Stromal cell of bone marrow (primary cell): ENCODE measurements at regions not wholly inside any gene's neighbourhood (a gene's known extent, or its start where the extent isn't known, plus 50 kb on each side); places are given as distances from the start of the nearest gene placed in this dataset.

Experiments
- DNase-seq: peaks from one replicate; pipeline ENCODE4 v3.0.0-alpha.2; 2012; ENCODE audit warnings: low read depth

DNA sequence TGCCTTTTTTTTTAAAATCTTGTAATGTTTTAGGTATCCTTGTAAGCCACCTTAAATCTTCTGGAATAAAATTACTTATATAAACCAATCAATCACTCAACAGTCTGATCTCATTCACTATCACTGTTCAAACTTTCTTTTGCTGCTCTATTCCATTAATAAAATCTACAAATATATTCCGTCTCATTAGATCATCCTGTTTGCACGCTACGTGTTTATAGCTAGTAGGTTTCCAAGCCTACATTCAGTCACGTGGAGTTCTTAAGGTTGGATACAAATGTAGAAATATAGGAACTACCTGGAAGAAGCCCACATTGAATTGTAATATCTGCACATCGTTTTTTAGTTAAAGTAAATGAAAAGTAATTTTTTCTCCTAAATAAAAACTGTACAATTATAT is 274.8 kb upstream of the CNTN4 start:
- DNase-seq, result no peak

DNA sequence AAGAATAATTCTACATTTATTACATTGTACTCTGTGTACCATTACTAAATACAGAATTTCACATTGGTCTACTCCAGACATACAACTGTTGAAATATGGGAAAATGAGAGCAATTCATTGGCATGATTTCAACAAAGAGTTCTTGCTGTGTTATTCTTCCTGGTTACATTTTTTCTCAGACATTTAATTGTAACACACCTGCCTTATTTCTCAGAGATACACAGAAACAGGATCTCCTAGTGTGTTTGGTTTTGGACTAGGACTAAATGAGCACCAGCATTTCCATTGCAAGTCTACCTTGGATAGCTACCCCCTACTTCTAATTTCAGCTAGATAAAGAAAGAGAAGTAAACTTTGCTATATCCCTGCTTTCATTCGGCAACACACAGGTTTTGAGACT is 274.3 kb upstream of the CNTN4 start:
- DNase-seq, result no peak

DNA sequence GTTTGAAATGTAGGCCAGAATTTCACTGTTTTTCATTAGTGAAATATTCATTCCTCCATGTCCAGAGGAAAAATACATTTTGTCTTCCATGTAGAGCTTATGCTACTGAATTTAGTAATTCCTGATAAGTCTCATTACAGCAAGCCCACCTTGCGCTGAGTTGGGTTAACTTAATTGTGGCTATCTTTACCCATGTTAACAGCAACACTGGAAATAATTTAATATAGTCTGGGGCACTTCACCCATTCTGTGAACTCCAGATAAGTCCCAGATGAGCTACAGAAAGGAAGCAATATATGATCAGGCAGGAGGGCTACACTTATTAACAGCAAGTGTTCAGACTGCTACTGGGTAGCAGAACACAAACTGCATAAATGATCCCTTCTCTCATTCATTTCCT is 270.1 kb upstream of the CNTN4 start:
- DNase-seq, result no peak

DNA sequence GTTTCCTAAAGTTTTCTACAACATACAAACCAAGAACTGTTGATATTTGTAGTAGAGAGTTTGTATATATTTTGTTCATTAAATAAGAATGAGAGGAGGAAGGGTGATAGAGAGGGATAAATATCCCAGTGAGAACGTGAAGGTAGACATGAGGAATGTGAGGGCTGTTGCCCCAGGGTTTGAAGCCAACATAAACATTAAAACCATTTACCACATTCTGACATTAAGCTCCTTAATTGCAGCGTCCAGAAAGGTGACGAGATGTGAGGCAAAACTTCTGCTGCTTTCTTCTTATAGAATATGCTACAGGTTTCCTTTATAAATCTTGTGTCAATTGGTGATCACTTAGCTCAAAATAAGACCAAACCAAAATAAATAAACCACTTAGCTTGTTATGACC is 267.8 kb upstream of the CNTN4 start:
- DNase-seq, result no peak

DNA sequence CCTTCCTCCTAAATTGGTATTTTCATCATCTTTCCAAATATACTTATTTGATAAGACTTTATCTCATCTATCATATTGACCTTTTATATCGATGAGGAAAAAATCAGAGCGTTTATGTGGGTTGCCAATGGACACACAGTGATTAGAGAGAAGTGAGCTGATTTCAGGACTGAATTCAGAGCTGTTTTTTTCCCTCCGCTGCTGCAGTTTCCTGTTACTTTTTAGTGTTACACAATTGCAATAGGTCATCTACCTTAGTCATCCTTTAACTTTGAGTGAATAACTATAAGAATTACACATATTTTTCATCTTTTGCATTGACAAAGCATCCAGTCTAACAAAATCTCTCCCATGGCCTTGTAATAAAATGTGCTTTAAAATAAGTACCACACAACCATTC is 266.3 kb upstream of the CNTN4 start:
- no peak for DNase-seq

DNA sequence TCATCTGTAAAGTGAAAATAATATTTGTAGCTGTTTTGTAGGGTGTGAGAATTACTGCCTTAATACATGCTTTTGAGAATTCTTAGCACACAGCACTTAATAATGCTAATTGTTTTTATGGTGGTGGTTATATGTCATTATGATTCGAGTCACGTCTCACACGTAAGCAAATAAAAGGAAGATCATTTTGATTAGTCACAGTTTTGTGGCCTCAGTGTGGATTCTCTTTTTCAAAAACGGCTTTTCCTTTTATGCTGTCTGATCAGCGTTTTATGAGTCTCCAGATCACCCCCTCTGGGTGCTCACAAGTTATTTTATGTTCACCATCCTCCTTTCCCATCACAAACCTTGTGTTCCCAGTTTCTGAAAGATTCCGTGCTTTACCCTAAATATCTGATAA is 255.6 kb upstream of the CNTN4 start:
- no peak for DNase-seq

DNA sequence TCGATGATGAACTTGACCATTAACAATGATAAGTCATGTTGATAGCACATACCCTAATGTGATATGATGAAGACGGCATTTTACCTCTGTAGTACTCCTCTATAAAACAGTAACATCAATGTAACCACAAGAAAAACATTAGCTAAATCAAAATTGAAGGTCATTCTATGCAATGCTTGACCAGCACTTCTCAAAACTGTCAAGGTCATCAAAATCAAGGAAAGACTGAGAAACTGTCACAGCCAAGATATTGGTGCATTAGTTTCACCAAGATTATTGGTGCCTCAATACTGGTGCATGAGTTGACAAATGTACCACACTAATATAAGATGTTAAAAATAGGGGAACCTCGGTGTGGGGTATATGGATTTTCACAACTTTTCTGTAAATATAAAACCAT is 251.1 kb upstream of the CNTN4 start:
- DNase-seq, result no peak

DNA sequence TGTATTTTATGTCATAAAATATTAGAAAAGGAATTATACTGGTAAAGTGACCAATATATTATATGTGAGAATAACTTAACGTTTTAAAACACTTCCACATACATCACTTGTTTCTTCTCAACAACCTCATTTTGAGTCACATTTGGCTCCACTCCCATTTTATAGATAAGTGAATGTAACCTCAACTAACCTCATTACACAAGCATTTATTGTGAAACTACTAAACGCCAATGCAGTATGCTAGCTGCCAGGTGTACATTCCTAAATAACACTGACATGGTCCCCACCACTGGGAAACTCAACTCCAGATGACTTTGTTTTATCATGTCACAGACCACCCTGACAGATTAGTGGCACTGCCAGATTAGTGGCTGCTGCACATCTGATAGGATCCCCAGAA is 249.7 kb upstream of the CNTN4 start:
- DNase-seq, result no peak

DNA sequence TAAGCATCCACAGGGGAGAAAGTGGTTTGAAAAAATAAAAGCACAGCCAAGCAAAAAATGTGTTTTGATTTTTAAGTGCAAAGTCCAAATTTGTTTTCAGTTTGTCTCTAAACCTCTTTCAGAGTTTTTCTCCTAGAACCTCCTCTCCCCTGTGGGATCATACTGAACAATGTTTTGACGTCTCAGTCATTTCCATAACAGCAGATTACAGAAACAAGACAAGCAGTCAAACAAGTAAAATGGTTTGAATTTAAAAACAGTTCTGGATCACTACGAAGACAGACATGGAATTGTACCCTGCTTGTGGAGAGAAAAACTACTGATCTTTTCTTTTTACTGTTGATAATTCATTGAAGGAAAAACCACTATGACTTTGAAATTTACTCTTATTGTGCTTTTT is 245.7 kb upstream of the CNTN4 start:
- no peak for DNase-seq

DNA sequence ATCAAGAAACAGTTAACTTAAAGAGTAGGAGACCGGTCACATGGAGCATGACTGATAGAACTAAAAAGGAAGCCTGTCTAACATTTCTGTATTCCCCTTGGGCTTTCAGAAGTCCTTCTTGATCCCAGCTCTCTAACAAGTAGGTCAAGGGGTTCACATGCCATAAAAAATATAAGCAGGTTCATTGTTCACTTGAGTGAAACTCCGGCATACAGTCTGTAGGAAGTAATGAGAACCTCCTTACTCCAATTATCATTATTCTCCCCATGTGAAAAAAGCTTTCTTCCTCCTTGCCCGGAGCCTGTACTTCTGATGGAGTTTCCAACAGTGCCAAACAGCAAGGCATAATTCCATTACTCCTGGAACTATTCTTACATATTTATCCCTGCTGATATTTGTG is 242.8 kb upstream of the CNTN4 start:
- DNase-seq, result no peak

DNA sequence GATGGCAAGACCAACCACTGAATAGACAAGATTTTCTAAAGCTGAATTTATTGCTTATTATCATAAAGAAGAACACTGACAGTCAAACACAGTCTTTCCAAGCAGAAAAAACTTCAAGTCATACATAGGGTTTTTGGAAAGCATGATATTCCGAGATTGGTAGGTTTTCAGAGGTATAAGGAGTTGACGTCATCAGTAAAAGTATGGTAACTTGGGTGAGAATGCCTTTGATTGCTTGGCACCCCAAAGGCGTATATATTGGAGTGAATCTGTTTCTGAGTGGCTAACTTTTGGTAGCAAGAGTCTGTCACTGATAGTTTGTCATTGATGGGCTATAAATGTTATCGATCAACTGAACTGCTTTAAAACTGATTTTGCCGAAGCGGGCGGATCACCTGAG is 227.9 kb upstream of the CNTN4 start:
- no peak for DNase-seq

DNA sequence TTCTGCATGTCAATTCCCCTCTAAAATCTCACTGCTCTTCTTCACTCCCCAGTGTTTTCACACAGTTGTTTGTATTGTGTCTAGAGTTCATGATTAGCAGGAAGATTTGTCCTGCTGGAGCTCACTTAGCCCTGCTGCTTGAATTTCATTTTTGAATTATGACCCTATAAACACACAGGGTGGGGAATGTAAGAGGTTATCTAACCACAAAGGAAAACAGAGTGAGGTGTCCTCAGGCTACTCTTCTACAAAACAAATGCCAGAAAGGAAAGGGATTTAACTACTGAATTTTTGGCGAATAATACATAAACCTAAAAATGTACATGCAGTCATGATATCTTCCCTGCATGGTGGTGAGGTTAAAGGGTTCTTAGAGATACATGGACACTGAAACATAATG is 215.1 kb upstream of the CNTN4 start:
- no peak for DNase-seq

DNA sequence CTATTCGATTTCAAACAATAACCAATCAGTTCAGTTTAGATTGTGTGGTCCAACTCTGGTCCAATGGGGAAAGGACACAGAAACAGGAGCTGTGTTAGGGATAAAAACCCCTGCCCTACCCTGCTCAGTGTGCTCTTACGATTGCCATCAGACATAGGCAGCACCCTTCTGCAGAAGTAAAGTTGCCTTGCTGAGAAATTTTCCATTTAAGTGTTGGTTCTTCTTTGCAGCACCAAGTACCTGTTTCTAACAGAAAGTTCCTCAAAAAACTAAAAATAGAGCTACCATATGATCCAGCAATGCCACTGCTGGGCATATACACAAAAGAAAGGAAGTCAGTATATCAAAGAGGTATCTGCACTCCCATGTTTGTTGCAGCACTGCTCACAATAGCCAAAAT is 206.2 kb upstream of the CNTN4 start:
- no peak for DNase-seq

DNA sequence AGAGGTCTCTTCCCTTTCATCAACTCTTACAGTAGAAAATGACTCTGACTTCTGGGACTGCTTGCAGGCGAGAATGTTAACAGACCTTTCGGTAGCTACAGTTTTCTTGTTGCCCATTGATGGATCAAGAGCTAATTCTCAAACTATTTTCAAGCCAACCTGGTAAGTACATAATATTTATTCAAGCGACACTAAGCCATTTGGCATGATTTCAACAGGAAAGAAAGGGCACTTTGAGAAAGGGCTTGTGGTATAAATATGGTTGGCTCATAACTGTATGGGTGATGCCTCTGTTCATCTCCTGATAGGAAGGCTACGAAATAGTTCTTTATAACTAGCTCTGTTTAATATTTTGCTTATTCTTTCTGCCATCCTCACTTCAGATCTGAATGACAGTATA is 196.2 kb upstream of the CNTN4 start:
- no peak for DNase-seq

DNA sequence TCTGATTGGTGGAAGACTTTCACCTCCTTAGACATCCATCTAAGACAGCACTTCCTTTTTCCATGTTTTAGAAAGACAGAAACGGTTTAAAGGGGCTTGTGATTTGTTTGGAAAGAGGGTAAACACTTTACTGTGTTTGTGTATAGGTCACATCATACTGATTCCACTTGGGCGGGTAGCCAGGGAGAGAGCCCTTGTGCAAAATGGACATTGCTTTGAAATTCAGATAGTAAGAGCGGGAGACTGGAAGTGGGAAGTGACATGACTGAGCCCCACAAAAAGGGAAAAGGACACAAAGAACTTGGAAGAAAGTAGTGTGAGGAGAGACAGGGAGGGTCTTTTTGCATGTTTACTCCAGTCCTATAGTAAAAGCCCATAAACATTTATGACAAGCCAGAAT is 195.6 kb upstream of the CNTN4 start:
- DNase-seq, result no peak

DNA sequence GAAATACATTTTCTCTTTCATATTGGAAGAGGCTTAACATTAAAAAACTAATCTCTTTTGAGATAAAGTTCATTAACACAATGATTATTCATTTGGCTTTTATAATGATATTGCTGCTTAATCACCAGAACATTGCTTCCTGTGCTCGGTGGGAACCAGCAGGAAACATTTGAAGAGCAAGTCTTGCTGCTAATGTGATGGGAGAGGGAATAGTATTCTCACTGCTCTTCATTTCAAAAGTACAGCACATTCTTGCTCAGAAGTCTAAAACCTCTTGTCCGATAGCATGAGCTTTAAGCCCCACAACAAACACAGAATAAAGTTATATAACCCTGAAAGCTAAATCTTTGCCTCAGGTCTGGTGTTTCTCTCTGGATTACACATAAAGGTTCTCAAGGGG is 190.8 kb upstream of the CNTN4 start:
- no peak for DNase-seq

DNA sequence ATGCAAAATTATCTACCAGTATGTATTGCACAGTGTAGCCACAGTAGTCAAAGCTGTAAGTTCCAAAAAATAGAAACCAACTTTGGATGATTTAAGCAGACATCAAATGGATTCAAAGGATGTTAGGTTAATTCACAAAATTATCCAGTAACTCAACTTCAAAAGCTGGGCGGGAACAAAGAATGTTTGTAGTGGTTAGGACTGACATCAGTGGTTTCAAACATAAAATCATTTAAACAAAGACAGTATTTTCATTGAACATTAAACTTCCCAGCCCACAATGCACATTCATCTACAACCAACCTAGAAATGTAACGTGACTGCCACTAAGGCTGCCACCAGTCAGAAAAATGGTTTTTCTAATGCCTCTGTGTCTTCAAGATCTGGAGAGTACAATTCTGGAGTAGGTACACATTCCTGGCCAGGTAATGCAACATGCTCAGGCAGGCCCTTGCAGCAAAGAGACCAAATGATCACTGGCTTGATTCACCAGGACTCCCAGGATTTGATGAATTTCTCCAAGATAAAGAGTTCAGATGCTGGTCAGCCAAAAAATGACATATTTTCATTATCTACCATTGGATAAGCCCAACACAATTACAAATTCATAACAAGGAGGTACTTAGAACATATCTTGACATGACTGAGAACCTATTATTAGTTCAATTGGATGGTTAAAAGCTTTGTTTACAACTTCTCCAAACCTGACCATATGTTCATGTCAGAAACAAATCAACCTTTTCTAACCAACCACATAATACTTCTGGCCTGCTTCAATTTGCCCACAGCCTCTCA is 189.8 kb upstream of the CNTN4 start:
- DNase-seq, result no peak

DNA sequence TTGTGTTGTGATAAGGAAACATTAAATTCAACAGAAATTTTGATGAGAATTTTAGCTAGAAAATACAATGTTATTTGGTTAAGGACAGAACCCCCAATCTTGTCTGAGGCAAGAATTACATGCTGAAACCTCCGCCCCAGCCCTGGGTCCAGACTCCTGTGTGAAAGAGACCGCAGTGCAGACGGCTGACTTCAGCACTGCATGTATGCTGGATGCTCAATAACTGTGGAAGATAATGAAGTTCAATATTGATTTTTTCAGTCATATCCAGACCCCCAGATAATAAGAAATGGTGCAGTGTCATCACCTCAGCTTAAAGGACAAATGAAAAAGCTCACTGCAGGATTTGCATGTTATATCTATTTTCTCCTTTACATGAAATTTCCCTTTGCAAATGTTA is 188.3 kb upstream of the CNTN4 start:
- DNase-seq, result no peak

DNA sequence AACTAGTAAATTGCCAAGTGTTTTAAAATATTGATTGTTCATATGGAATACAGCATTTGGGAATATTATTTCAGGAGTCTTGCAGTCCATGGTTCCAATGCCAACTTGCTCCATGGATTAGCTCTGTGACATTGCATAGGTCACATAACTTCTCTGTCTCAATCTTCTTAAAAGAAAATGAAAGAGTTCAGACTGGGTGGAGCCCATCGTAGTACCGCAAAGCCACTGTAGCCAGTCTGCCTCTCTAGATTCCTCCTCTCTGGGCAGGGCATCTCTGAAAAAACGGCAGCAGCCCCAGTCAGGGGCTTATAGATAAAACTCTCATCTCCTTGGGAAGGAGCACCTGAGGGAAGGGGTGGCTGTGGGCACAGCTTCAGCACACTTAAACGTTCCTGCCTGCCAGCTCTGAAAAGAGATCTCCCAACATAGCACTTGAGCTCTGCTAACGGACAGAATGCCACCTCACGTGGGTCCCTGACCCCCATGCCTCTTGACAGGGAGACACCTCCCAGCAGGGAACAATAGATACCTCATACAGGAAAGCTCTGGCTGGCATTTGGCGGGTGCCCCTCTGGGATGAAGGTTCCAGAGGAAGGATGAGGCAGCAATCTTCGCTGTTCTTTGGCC is 168.8 kb upstream of the CNTN4 start:
- DNase-seq, result no peak

DNA sequence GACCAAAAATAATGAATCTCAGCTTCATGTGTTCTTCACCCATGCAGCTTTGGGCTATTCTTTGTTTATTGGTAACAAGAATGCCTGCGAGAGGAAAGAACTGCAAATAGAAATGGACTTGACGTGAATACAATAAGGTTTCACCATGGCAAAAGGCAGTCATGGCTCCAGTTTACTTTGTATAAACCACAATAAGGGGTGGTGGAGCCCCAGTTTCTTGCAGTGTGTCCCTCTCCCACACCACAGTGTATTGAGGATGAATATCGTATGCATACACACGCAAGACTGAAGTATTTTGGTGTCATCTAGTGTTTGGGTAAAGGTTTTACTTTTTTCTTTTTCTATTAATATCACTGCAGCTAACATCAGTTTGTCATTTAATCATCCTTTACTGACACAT is 159.7 kb upstream of the CNTN4 start:
- no peak for DNase-seq

DNA sequence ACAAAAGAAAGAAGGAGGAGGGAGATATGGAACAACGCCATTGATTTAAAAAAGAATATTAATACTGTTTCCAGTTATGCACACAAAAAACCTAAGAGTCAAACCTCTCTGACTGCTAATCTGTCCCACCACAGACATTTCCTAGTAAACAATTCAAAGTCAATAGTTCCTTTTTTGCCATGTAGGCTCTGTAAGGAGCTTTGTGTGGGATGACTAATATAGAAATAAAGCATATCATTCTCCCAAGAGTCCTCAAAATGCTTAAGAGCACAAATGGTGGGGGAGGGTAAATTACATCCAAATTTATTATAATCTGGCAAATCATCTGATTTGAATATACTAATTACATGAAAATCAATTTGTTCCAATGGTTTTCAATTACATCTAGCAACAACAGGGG is 155.9 kb upstream of the CNTN4 start:
- no peak for DNase-seq

DNA sequence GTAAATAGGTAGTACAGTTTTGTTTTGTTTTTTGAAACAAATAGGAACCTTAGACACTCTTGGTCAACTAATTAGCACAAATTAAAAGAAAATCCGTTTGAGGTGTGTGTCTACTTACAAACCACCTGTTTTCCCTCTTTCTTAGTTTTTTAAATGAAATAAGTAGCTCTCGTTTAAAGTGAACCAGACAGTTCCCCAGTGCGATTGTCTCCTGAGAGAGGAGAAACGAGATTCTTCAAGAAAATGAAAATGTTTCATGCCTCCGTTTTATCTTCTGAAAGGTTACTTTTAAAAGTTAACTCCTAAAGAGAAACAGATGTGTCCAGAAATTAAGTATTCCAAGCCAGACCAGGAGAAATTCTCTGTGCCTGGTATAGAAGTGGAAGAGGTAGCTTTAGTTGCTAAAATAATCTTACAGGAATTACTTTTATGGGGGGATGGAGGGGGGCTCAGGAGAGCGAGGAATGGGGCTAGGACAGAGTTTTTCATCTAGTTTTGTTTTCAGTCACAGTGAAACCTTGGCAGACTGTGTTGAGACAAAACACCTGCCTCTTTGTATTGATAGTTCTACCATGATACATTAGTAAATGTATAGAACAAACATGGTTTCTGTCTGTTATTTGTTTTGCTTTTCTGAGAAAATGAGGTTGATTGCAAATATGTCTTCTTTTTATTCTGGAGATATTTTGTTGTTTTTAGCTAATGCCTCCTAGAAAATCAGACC is 155.1 kb upstream of the CNTN4 start:
- no peak for DNase-seq

DNA sequence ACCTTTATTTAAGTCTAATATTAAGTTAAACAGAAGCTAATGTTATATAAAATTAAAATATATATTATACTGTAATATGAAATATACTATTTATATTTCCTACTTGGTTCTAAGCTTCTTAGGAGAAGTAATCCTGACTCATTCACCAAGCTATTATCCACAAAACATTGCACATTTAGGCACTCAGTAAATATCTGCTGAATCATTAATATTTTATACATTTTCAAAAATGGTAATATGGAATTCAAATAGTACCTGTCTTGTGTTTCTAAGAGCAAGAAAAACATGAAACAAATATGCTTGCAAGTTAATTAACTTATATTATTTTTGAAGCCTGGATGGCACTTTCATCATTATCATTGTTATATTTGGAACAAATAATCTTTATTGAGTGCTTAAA is 153.0 kb upstream of the CNTN4 start:
- no peak for DNase-seq

DNA sequence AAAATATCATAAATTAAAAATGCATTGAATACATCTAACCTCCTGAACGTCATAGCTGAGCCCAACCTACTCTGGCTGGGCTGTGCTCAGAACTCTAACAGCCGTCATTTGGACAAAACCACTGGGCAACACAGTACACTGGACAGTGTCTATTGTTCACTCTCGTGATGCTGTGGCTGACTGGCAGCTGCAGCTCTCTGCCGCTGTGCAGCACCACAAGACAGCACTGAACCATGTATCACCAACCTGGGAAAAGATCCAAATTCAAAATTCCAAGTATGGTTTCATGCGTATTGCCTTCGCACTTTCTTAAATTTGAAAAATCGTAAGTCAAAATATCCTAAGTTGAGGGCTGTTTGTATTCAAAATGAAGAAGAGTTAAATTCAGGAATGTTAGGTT is 145.1 kb upstream of the CNTN4 start:
- DNase-seq, result peak; percentile 2
